Panc1 (cell line): ENCODE measurements at regions not wholly inside any gene's neighbourhood (a gene's known extent, or its start where the extent isn't known, plus 50 kb on each side); places are given as distances from the start of the nearest gene placed in this dataset.

Source experiments
- CTCF ChIP-seq: fragments of 450-650 bp; IDR thresholded peaks from 2 replicates; pipeline ENCODE4 v1.5.1; 2017; ENCODE audit warnings: mild to moderate bottlenecking
- REST ChIP-seq, 2 experiments: IDR thresholded peaks; 2 replicates each; pipeline ENCODE4 v1.6.1; 2011 to 2012; ENCODE audit warnings: low read depth in 2 of 2, control low read depth in 1 of 2, low read length in 1 of 2, mild to moderate bottlenecking in 1 of 2, moderate library complexity in 1 of 2; ENCODE audit not compliant: insufficient read depth in 1 of 2

GRCh38 chr15:94592495-94592894 lies 361.1 kb downstream of the MCTP2 start:
- TF ChIP-seq CTCF, result no peak
- no peak for TF ChIP-seq REST (IDR thresholded peaks at IDR 0.05; ENCODE audit: insufficient read depth in 1 of 2, low read depth in 2 of 2, low read length in 1 of 2)
